EL (cell line): ENCODE measurements at regions not wholly inside any gene's neighbourhood (a gene's known extent, or its start where the extent isn't known, plus 50 kb on each side); places are given as distances from the start of the nearest gene placed in this dataset.
A peak's percentile ranks its signal among the peaks of the same experiment; 100 is the strongest.
"Not testable (repeated sequence)": the region's sequence is repeated elsewhere in the genome, so short reads cannot be mapped to it uniquely, and the experiment has no call there.

Source experiments
- DNase-seq: peaks from one replicate; pipeline ENCODE4 v3.0.0-alpha.2; 2016

DNA sequence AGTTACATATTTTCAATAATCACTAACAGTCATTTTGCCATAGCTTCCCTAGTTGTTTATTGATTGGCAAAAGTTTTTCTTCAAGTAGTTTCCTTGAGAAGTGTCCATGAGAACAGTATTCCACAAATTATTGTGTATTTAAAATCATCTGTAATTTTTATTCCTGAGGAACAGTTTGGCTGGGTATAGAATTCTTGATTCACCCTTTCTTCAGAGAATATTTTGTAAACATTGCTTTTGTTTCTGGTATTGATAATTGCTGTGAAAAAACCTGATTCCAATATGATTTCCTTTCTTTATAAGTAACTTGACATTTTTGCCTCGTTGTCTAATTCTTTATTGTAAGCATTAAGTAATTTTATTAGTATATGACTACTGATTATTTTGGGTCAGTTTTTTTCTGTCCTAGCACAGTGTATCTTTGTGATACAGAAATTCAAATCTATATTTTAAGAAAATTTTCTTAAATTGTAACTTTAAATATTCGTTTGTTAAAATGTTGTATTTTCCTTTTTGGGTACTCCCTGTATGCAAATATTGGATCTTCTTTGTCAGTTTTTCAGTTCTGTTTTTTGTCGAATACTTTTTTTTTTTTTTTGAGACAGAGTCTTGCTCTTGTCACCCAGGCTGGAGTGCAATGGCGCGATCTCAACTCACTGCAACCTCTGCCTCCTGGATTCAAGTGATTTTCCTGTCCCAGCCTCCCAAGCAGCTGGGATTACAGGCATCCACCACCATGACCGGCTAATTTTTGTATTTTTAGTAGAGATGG, 162.0 kb upstream of the ATP2B1 start:
- DNase-seq = no peak

DNA sequence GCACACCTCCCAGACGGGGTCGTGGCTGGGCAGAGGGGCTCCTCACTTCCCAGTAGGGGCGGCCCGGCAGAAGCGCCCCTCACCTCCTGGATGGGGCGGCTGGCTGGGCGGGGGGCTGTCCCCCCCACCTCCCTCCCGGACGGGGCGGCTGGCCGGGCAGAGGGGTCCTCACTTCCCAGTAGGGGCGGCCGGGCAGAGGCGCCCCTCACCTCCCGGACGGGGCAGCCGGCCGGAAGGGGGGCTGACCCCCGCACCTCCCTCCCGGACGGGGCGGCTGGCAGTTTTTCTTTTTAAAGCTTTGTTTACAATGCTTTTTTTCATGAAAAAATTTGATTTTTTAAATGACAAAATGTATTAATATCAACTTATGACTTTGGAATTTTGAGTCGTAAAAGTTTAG, 159.0 kb upstream of the ATP2B1 start:
- not testable (repeated sequence) for DNase-seq

DNA sequence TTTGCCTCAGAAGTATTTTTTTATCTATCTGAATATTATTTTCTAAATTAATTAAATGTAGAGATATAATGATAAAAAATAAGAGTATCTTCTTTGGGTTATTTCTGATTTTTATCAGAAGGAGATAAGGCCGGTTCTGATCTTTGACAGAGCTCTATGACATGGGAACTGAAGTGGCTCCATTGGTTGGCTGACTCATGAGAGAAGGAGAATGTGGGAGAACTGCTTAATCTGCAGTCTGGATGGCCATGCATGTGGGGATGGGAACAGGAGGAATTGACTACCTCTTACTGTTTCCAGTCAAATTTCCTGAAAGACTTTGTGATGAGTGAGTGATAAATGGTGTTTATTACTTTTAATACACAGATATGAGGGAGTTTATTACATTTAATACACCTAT, 155.8 kb upstream of the ATP2B1 start:
- no peak for DNase-seq

DNA sequence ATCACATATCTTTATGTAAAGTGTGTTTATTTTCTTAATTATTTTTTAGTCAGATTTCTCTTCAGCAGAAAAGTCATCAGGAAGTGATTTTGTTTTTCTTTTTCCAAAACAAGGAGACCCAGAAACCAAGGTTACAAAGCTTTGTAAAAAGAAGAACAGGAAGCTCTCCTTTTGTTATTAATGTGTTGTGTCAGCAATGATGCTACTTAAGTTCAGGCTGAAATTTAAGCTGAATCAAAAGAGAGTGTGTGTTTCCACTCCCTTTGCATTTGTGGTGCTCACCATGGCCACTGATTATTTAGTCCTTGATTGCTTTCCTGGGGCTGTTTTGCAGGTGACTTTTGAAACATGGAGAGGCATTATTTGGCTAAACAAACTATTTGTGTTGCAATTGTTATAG, 155.3 kb upstream of the ATP2B1 start:
- no peak for DNase-seq

DNA sequence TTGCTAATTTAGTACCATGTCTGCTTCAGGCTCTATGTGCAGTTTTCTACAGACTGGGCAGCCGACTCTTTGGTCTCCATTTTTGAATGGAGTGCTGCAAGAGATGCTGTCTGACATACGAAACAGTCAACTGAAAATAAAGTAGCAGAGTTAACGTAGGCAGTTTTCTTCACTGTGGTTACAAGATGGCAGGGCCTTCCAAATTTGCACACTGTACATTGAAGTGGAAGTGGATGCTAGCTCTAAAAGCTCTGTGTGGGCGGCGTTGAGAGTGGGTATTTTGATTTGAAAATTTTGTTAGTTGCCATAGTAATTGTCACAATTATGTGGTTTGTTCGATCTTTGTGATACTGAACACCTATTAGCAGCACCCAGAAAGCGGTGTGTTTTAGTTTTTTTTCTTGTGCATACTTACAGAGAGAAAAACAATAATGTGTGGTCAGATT, 154.9 kb upstream of the ATP2B1 start:
- no peak for DNase-seq

DNA sequence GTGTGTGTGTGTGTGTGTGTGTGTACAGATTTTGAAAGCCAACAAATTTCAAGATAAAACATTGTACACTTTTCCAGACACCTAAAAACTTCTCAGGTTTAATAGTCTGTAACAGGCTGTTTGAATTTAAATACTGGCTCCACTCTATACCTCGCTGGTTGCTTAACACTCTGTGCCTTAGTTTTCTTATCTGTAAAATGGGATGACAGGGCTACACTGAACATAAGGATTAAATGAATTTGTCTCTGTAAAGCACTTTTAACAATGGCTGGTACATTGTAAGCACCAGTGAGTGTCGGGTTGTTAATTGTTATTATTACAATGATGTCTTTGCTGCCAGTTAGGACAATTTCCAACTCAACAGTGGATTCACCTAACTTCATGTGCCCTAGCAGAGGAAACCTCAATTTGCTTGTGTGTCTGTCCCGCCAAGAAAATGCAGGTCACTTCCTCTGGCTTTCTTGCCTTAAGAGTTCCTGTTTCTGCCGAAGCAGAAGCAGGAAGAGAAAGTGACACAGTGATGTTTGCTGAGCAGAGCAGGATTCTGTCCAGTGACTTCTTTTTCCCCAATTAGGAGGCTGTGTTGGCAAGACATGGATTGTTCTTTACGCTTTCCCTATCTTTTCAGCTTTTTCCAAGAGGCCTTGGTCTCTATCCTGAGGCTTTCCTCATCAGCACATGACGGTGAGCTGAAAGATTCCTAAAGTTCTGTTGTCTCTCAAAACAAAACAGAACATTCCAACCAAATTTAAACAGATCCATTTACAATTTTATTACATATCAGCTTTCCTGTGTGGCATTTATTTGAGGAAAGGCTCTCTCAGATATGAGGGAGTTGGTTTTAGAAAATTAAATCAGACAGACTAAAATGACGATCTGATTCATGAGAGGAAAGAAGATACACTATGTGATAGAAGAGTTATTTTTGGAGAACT, 154.1 kb upstream of the ATP2B1 start:
- peak; percentile 13 for DNase-seq

DNA sequence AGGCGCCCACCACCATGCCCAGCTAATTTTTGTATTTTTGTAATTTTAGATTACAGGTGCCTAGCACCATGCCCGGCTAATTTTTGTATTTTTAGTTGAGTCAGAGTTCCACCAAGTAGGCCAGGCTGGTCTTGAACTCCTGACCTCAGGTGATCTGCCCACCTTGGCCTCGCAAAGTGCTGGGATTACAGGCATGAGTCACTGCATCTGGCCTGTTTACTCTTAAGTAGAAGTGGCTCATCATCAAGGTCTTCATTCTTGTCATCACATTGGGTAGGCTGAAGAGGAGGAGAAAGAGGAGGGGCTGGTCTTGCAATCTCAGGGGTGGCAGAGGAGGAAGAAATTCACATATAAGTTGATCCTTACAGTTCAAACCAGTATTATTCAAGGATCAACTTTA, 152.4 kb upstream of the ATP2B1 start:
- DNase-seq = no peak

DNA sequence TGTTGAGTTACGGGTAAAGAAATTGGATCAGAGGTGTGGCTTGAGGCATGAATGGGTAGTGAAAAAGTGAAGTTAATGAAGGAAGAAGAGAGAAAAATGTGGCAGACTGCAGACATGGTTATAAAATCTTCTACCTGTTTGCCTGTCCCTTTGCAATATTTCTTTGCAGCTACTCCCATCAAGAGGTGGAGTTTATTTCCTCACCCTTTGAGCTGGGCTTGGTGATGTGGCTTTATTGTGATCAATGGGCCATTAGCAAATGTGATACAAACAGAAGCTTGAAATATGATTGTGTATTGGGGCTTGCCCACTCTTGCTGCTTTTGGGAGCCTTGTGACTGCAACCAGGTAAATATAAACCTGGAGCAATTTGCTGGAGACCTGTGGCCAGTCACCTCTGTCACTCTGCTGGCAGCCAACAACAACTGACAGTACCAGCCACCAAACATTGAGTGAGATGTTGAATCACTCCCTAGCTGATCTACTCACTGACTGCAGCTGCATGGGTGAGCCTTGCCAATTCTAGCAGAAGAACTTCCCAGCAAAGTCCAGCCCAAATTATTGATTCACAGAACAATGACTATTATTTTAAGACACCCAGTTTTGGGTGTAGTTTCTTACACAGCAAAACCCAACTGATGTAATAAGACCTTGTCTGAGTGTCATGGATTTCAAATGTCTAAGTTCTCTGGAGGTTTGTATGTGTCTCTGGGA, 151.0 kb upstream of the ATP2B1 start:
- DNase-seq = no peak

DNA sequence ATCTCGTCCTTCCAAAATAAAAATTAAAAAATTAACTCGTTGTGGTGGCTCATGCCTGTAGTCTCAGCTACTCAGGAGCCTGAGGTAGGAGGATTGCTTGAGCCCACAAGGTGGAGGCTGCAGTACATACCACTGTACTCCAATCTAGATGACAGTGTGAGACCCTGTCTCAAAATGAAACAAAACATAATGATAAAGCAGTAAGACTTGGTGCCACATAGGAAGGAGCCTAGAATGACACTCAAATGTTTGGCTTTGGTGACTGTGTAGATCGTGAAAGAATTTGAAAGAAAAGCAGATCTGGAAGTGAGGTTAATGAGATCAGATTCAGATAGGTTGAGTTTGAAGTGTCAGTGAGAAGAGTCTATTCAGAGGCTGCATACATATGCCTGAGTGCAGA, 150.1 kb upstream of the ATP2B1 start:
- no peak for DNase-seq

DNA sequence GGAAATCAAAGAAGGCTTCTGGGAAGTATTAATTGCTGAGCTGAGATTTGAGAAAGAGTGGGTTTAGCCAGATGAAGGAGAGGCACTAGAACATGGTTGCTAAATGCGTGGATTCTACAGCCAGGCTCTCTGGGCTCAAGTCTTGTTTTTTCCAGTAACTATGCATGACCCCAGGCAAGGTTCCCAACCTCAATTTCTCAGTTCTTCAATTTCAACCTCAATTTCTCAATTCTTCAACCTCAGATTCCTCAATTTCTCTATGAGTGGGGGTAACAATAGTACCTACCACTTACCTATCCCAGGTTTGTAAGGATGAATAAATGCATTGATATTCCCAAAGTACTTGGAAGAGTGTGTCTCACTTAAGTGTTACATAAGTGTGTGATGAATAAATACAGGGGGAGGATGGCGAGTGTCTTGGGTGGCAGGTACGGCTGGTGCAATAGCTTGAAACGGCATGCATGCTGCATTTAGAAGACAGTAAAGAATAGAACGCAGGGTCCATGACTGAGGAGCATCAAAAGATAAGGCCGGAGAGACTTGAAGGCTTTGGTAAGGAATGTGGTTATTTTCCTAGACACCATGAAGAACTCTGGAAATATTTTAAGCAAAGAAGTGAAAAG, 149.1 kb upstream of the ATP2B1 start:
- DNase-seq = no peak

DNA sequence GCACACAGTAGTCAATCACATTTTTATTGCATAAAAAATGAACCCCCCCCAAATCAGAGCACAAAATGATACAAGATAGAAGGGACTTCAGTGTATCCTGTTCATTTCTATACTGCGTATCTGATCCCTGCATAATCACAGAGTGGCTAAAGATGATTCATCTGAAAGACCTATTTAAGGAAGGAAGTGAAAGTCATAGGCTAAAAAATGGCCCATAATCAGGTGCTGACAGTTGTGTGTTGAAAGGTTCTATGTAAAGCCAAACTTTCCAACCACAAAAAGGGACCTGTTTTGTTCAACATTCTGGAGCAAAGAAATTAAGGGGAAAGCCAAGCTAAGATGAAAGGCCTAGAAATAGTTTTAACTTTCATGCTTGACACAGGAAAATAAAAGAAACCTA, 147.8 kb upstream of the ATP2B1 start:
- peak; percentile 49 for DNase-seq

DNA sequence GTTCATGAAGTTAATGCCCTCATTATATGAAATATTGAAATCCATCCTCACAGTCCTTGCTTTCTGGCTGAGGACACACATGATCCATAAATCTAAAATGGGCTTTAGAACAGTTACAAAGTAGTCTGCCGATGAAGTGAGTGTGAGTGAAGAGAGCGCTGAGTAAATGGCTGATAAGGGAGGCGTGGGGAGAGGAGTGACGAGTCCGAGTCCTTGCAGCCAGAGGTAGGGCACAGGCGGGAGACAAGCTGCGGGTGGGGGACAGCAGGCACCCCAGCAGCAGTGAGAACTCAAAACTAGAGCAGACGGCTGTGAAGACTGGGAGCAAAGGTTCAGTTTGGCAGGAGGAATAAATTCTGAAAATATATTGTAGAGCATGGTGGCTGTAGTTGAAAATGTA, 140.1 kb upstream of the ATP2B1 start:
- DNase-seq = no peak

DNA sequence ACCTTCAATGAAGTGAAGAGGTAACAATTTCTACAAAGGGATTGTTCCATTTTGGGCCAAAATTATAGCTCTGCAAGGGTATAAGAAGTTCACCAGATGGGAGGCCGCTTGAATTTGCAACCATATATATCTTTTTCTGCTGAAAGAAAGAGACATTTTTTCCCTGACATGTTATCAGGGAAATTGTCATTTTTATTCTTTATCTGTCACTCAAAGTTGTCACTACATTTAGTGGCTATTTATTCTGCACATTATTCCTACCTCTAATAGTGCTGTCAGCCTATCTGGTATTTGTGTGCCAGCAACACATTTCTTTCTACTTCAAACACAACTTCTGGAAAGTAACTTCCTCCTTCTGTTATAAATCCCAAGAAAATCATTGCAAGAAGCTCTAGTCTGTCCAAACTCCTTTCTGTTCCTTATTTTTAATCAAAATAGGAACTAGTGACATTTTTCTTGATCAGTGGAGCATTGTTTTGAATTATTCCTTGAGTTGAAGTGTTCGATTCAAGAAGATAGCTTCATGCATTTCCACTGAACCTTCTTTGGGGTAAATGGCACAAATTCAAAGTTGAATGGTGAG, 137.9 kb upstream of the ATP2B1 start:
- DNase-seq = no peak

DNA sequence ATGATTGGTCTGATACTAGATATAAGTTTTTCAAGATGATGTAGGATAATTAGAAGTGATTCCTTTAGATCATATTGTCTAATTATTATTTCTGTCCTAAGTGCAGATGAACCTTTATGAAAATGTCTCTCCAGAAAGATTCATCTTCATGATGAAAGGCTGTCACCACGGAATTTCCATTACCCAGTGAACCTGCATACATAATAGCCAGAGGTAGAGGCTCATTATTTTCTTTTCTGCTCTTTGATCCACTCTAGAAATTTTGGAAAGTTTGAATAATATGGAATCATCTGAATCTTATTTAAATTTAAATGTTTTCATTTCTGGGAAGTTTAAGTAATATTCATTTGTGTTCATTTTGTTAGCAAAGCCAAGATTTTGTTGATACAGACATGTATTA, 137.1 kb upstream of the ATP2B1 start:
- DNase-seq = no peak

DNA sequence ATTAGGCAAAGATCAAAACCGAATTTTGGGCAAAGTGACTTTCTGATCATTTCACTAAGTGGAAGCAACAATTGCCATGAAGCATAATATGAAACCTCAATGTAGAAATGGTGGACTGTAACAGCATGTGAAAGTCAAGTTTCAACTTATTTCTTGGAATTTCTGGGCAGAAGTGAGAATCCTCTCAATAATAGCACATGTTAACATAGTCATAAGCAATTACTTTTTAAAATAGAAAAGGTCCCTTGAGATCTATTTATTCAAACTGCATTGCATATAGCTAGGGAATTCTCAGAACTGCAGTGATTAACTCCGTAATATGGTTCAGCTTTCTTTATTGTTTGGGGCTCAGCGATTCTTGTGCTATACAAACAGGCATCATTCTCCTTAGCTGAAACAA, 136.7 kb upstream of the ATP2B1 start:
- no peak for DNase-seq

DNA sequence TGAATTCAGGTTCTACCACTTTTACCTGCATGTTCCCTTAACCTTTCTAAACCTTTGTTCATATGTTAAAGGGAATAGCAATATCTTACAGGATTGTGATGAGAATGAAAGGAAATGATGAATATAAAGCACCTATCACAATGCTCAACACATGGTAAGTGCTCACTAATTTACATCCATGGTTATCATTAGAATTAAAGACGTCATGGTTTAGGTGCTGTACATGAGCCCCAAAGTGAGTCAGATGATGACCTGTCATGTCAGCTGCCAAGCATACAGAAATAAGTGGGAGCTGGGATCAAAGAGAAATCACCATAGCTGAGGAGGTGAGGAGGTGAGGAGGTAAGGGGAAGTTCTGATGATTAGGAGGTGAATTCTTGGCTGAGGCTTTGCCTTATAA, 135.9 kb upstream of the ATP2B1 start:
- no peak for DNase-seq

DNA sequence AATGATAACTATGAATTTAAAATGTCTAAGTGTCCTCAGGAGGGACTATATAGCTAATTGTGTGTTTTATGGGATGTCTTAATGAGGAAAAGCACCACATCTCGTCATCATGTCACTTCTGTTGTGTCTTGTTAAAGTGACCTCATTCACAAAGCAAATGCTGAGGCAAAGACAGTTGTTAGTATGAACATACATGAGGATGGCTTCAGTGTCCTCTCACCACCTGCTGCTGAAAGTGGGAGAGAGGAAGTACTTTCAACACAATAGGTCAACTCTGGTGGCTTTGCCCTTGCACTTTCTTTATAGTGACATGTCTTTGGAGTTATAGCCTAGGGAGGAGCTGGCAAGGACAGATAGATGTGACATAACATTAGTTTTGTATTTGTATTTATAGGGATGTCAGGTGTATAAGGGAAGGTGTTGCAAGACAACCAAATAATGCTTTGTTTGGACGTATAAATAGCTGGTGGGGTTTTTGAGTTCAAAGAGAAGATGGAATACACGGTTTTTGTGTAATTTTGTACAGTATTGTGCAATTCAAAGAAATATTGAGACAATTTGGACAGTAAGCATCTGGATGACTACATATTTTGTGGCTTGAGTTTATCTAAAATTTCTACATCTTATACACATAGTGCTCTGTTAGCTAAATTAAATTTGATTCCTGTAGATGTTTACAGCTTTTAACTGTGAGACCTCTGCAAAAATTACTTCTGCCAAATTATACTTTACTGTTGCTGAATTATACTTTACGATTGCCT, 131.7 kb upstream of the ATP2B1 start:
- no peak for DNase-seq

DNA sequence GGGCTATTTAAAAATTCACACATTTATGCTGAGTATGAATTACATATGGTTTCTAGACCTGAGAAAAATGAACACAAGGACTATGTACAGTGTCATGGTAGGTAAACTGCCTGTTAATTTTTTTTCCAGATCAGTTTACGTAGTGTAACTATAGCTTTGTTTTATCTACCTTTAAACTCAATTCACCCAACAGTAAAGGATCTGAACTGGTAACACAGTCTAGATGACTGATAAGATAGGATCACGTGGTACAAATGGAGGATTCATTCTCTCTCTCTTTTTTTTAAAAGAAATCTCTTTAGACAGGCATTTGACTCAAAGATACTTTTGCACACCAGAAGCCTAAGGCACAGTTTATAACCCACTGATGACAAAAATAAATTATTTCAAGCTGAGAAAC, 130.8 kb upstream of the ATP2B1 start:
- no peak for DNase-seq

DNA sequence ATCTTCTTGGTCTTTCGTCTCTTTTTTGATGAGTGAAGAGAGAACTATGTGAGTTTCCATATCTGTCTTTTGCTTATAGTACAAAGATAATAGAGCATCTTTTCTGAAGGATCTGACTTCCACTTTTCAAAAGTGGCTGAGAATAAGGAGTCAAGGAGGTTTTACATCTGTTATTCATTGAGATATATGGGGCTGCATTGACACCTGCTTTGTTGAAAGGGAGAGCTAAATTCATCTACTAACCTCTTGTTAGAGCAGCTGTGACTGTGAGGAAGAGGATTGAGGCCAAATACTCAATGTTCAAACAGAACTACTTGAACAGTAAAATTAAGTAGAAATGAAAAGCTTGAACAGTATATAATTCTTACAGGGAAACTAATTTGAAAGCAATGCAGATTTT, 130.2 kb upstream of the ATP2B1 start:
- no peak for DNase-seq

DNA sequence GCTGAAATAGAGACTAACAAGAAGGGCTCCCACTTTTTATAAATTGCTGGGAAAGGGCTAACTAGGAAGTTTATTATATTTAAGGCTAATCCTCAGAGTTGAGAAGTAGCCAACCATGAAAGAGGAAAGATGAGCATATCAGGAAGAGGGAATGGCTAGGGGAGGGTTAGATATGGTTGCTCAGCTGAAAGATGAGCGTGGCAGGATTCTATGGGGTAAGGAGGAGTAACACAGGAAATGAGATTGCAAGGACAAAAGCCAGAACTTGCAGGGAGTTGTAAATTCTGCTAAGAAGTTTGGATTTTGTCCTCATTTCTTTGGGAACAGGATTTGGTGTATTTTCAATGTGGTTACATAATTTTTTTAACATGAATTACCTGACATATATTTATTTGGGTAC, 127.4 kb upstream of the ATP2B1 start:
- no peak for DNase-seq

DNA sequence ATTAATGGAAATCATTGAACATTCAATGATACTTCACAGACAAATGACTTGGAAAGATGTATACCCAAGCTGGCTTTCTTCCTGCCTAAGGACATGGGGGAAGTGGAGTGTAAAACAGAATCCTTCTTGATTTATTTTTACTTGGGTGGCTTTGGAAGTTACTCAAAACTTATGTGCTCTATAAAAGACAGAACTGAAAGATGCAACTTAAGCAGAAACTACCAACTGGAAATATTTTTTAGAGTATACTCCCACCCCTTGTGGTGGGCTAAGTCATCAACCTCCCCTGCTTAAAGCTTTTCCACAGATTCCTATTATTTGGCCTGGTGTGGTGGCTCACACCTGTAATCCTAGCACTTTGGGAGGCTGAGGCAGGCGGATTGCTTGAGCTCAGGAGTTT, 126.0 kb upstream of the ATP2B1 start:
- no peak for DNase-seq
